Testis (tissue), 2 donors: ENCODE measurements at regions not wholly inside any gene's neighbourhood (a gene's known extent, or its start where the extent isn't known, plus 50 kb on each side); places are given as distances from the start of the nearest gene placed in this dataset.
A peak's percentile ranks its signal among the peaks of the same experiment; 100 is the strongest.

Source experiments
- DNase-seq: peaks from one replicate; pipeline ENCODE4 v3.0.0-alpha.2; 2019
- H3K27ac ChIP-seq, 2 donors: fragments of 200-600 bp; sonication (generic); one replicate each; pipeline ENCODE4 v1.5.1; 2019
- H3K27me3 ChIP-seq: fragments of 200-600 bp; sonication (generic); one replicate; pipeline ENCODE4 v1.5.1; 2019
- H3K36me3 ChIP-seq: fragments of 200-600 bp; sonication (generic); one replicate; pipeline ENCODE4 v1.5.1; 2017; ENCODE audit warnings: low read depth; ENCODE audit errors: missing control alignments
- H3K4me1 ChIP-seq: fragments of 200-600 bp; sonication (generic); one replicate; pipeline ENCODE4 v1.5.1; 2019
- H3K4me3 ChIP-seq, 2 donors: fragments of 200-600 bp; sonication (generic); one replicate each; pipeline ENCODE4 v1.5.1; 2017 to 2019
- H3K9me3 ChIP-seq: fragments of 200-600 bp; sonication (generic); one replicate; pipeline ENCODE4 v1.5.1; 2017
- CTCF ChIP-seq, 3 experiments: fragments of 450-650 bp in 2 of 3; fragments of 200-600 bp in 1 of 3; sonication (generic) in 1 of 3; IDR thresholded peaks; one replicate each; pipeline ENCODE4 v1.5.1; 2016 to 2019; ENCODE audit warnings: antibody characterized with exemption in 3 of 3, mild to moderate bottlenecking in 2 of 3, moderate library complexity in 1 of 3
- POLR2A ChIP-seq: fragments of 450-650 bp; IDR thresholded peaks from one replicate; pipeline ENCODE4 v1.6.1; 2017; ENCODE audit warnings: antibody characterized with exemption, mild to moderate bottlenecking, moderate library complexity
- WGBS, 2 donors: methylation state at CpG; one replicate each; pipeline ENCODE4 v1.1.5; 2018; 5-methylcytosine and 5-hydroxymethylcytosine counted together
- intact Hi-C: fragments of 100-400 bp; cut with DNase I; formaldehyde crosslinking; loops from one replicate; pipeline ENCODE4 v1.15.1; 2023; ENCODE audit warnings: low total_unique reads

GRCh38 chr2:120985174-120985996 is 249.7 kb downstream of the GLI2 start:
- TF ChIP-seq CTCF (IDR thresholded peaks at IDR 0.05) (no peak), POLR2A (no peak)
- no peak overlapping the region for H3K4me3 ChIP-seq
- no peak for DNase-seq
- H3K9me3 ChIP-seq, result no peaks in the 10 kb centered on the region
- intact Hi-C loops, result no loop called here
- no peaks in the 10 kb centered on the region for H3K36me3 ChIP-seq
- no peaks in the 10 kb centered on the region for H3K27me3 ChIP-seq
- WGBS, 2 donors, result 92 to 93% methylated on average over 10 to 12 of the region's 12 CpGs
- H3K4me1 ChIP-seq, result peaks cover 8% of the 10 kb centered on the region
- H3K27ac ChIP-seq, result no peak overlapping the region

- no peak for TF ChIP-seq CTCF (IDR thresholded peaks at IDR 0.05)
- TF ChIP-seq POLR2A, result no peak
- Histone ChIP-seq H3K27ac (no peak overlapping the region), H3K9me3 (no peaks in the 10 kb centered on the region), H3K36me3 (no peaks in the 10 kb centered on the region), H3K4me1 (peaks cover 8% of the 10 kb centered on the region), H3K4me3 (no peak overlapping the region), H3K27me3 (no peaks in the 10 kb centered on the region)
- no peak for DNase-seq
- intact Hi-C loops, result no loop called here
- WGBS, 2 donors, result 94 to 96% methylated on average over 4 to 27 of the region's 27 CpGs
These were observed 250.5 kb downstream of the GLI2 start for GRCh38 chr2:120985997-120986651.

DNA sequence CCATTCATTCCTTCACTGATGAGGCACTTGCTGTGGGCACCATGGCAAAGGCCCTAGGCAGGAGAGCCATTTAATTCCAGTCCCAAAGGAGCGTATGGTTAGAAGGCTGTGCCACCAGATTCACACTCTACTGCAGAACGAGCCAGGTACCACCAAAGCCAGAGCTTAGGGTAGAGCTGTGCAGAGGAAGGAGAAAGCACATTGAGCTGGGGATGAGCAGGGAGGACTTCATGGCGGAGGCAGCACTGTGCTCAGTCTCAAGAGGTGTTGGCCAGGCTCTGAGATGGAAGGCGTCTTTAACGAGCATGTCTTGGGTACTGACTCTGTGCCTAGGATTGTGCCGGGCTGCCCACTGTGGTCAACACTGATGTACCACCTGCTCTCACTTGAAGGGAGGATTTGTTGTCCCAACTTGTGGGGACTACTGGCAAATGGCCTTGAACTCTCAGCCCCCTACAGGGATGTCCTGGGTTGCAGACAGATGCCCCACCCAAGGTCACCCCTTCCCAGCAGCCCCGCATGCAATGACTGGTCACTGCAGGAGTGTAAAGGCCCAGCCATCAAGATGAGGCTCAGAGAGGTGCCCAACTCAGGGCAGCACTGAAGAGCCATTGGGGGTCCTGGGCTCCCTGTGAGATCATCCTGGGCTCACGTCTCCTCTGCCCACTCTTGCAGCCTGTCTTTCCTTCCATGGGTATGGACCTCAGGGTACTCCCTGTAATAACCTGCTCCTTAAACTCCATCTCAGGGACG is 251.4 kb downstream of the GLI2 start:
- Histone ChIP-seq H3K27ac (peak overlapping the region in 1 of 2 donors; percentile 76), H3K4me3 (no peak overlapping the region), H3K27me3 (no peaks in the 10 kb centered on the region), H3K9me3 (no peaks in the 10 kb centered on the region), H3K4me1 (peaks cover 8% of the 10 kb centered on the region), H3K36me3 (no peaks in the 10 kb centered on the region)
- intact Hi-C loops, result no loop called here
- DNase-seq, result no peak
- WGBS, 2 donors, result 89 to 96% methylated on average over 6 to 9 of the region's 9 CpGs
- no peak for TF ChIP-seq POLR2A
- TF ChIP-seq CTCF (IDR thresholded peaks at IDR 0.05), result no peak

DNA sequence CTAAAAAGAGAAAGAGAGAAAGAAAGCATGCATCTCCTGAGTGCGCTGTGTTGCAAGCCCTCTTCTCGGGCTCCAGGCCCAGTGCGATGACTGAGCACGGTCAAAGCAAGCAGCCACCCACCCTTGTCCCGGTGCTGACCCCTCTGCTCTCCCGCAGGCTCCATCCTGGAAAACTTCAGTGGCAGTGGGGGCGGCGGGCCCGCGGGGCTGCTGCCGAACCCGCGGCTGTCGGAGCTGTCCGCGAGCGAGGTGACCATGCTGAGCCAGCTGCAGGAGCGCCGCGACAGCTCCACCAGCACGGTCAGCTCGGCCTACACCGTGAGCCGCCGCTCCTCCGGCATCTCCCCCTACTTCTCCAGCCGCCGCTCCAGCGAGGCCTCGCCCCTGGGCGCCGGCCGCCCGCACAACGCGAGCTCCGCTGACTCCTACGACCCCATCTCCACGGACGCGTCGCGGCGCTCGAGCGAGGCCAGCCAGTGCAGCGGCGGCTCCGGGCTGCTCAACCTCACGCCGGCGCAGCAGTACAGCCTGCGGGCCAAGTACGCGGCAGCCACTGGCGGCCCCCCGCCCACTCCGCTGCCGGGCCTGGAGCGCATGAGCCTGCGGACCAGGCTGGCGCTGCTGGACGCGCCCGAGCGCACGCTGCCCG is 252.5 kb downstream of the GLI2 start:
- no peaks in the 10 kb centered on the region for H3K9me3 ChIP-seq
- DNase-seq, result peak; percentile 70
- no peaks in the 10 kb centered on the region for H3K36me3 ChIP-seq
- WGBS, 2 donors, result 63 to 73% methylated on average over 21 to 48 of the region's 68 CpGs
- peak overlapping the region in 1 of 2 donors; percentile 76 for H3K27ac ChIP-seq
- H3K4me3 ChIP-seq, result peak overlapping the region; percentile 26 to 45
- intact Hi-C loops, result no loop called here
- TF ChIP-seq CTCF (IDR thresholded peaks at IDR 0.05), result no peak
- no peak for TF ChIP-seq POLR2A
- no peaks in the 10 kb centered on the region for H3K27me3 ChIP-seq
- peaks cover 8% of the 10 kb centered on the region for H3K4me1 ChIP-seq
